HepG2 (cell line): ENCODE measurements at regions not wholly inside any gene's neighbourhood (a gene's known extent, or its start where the extent isn't known, plus 50 kb on each side); places are given as distances from the start of the nearest gene placed in this dataset.

Source experiments
- ATAC-seq: fragments of 200-7000 bp; cut with Tn5 transposase; 3 replicates; pipeline ENCODE4 v1.9.1; 2020; ENCODE audit warnings: mild to moderate bottlenecking, moderate library complexity
- BruUV-seq: library from RNA; stranded (reverse); fragments of 400-500 nt; replicated peaks from 2 replicates; lab custom pipeline; 2021; lab: Mats Ljungman, UMichigan
- CTCF ChIA-PET: fragments of 300-600 bp; formaldehyde crosslinking; extraction: SDS; loops from one replicate; lab custom pipeline; 2021; ENCODE audit warnings: low total read pairs, inconsistent platforms, low intra/inter-chr PET ratio; lab: Yijun Ruan, JAX
- POLR2A ChIA-PET: fragments of 350-600 bp; sonication (Branson Sonifier 250); formaldehyde crosslinking; loops from one replicate; lab custom pipeline; 2020; ENCODE audit warnings: antibody characterized with exemption, inconsistent platforms; lab: Yijun Ruan, JAX
- DNase-seq: peaks from one replicate; pipeline ENCODE4 v3.0.0-alpha.2; 2015; ENCODE audit warnings: low spot score
- FAIRE-seq: peaks from 3 replicates; lab custom pipeline; 2011; peaks lifted over from hg19 to GRCh38; lab: Jason Lieb, UNC
- H2AFZ ChIP-seq: one replicate; pipeline ENCODE4 v1.6.1; 2011; ENCODE audit warnings: low read length, inconsistent platforms
- H3K27ac ChIP-seq: fragments of 300-600 bp; 3 replicates; pipeline ENCODE4 v1.8.0; 2011; ENCODE audit warnings: mixed run types, mild to moderate bottlenecking, mixed read lengths, low read length, inconsistent platforms; ENCODE audit not compliant: insufficient read depth; ENCODE audit errors: extremely low read length
- H3K27me3 ChIP-seq, 2 experiments: fragments of 200-600 bp in 1 of 2; 2 replicates in 1 of 2; 3 replicates in 1 of 2; pipeline versions ENCODE4 v1.6.0 to v1.8.0; 2011; ENCODE audit warnings: low read length in 2 of 2, mild to moderate bottlenecking in 2 of 2, moderate library complexity in 2 of 2, inconsistent platforms in 1 of 2; ENCODE audit not compliant: insufficient read depth in 2 of 2, control insufficient read depth in 1 of 2
- H3K36me3 ChIP-seq, 2 experiments: fragments of 200-600 bp in 1 of 2; replicated peaks in 1 of 2; 2 replicates in 1 of 2; 3 replicates in 1 of 2; pipeline versions ENCODE4 v1.5.1 to v1.8.0; 2011; ENCODE audit warnings: low read length in 2 of 2, inconsistent platforms in 1 of 2; ENCODE audit not compliant: insufficient read depth in 2 of 2, control insufficient read depth in 1 of 2
- H3K4me1 ChIP-seq: 2 replicates; pipeline ENCODE4 v1.5.1; 2012; ENCODE audit warnings: low read length, inconsistent platforms; ENCODE audit not compliant: insufficient read depth
- H3K4me2 ChIP-seq: 2 replicates; pipeline ENCODE4 v1.6.0; 2011; ENCODE audit warnings: low read depth, low read length, inconsistent platforms
- H3K4me3 ChIP-seq, 3 experiments: fragments of 200-600 bp in 1 of 3; sonication (generic), shearing (Covaris generic) in 1 of 3; replicated peaks in 1 of 3; 2 replicates each; pipeline ENCODE4 v1.5.1; 2011 to 2016; ENCODE audit warnings: low read length in 3 of 3, inconsistent platforms in 2 of 3, low read depth in 2 of 3, mild to moderate bottlenecking in 2 of 3, control low read depth in 1 of 3, mixed read lengths in 1 of 3; ENCODE audit not compliant: insufficient read depth in 1 of 3
- H3K79me2 ChIP-seq: one replicate; pipeline ENCODE4 v1.6.1; 2011; ENCODE audit warnings: low read length, inconsistent platforms; ENCODE audit not compliant: insufficient read depth
- H3K9ac ChIP-seq: 2 replicates; pipeline ENCODE4 v1.6.0; 2011; ENCODE audit warnings: mild to moderate bottlenecking, low read depth, low read length, inconsistent platforms; ENCODE audit not compliant: insufficient read depth
- H3K9me3 ChIP-seq: 2 replicates; pipeline ENCODE4 v1.5.1; 2012; ENCODE audit warnings: mild to moderate bottlenecking, low read length
- H4K20me1 ChIP-seq: 2 replicates; pipeline ENCODE4 v1.6.0; 2011; ENCODE audit warnings: inconsistent platforms, mild to moderate bottlenecking, low read length, moderate library complexity; ENCODE audit not compliant: insufficient read depth
- CENPT ChIP-seq: sonication (generic); formaldehyde crosslinking; IDR thresholded peaks from 2 replicates; pipeline ENCODE4 v1.8.0; 2022; ENCODE audit warnings: low read depth, mild to moderate bottlenecking, moderate library complexity, missing genetic modification reagents
- FLYWCH1 ChIP-seq: sonication (generic); formaldehyde crosslinking; IDR thresholded peaks from 2 replicates; pipeline ENCODE4 v1.8.1; 2023; ENCODE audit warnings: mild to moderate bottlenecking, missing genetic modification reagents
- MTF1 ChIP-seq: sonication (generic); formaldehyde crosslinking; IDR thresholded peaks from 2 replicates; pipeline ENCODE4 v1.5.0; 2020; ENCODE audit warnings: missing genetic modification reagents
- NR2F2 ChIP-seq: IDR thresholded peaks from 2 replicates; pipeline ENCODE4 v1.6.1; 2012; ENCODE audit warnings: low read depth, inconsistent platforms, borderline replicate concordance
- NRL ChIP-seq: sonication (generic); formaldehyde crosslinking; IDR thresholded peaks from 2 replicates; pipeline ENCODE4 v1.5.0; 2020; ENCODE audit warnings: missing genetic modification reagents, mild to moderate bottlenecking, moderate library complexity, borderline replicate concordance
- PRMT3 ChIP-seq: sonication (generic); formaldehyde crosslinking; IDR thresholded peaks from 2 replicates; pipeline ENCODE4 v1.8.1; 2022; ENCODE audit warnings: low read depth, mild to moderate bottlenecking, moderate library complexity, missing genetic modification reagents, borderline replicate concordance
- SP5 ChIP-seq: IDR thresholded peaks from 2 replicates; pipeline ENCODE4 v1.6.1; 2016; ENCODE audit warnings: low read depth, borderline replicate concordance
- SRSF1 ChIP-seq: fragments of 200-400 bp; formaldehyde crosslinking; optimal IDR thresholded peaks from 2 replicates; pipeline ENCODE3; 2017; ENCODE audit warnings: mild to moderate bottlenecking, low read depth, low read length, moderate library complexity
- ZBTB20 ChIP-seq: sonication (generic); formaldehyde crosslinking; IDR thresholded peaks from 2 replicates; pipeline ENCODE4 v1.8.1; 2023; ENCODE audit warnings: missing genetic modification reagents, low read depth, mild to moderate bottlenecking, borderline replicate concordance
- ZFP36L1 ChIP-seq: sonication (generic); formaldehyde crosslinking; IDR thresholded peaks from 2 replicates; pipeline ENCODE4 v1.8.0; 2022; ENCODE audit warnings: mild to moderate bottlenecking, missing genetic modification reagents, moderate library complexity
- ZNF34 ChIP-seq: sonication (generic); formaldehyde crosslinking; IDR thresholded peaks from 2 replicates; pipeline ENCODE4 v1.4.0; 2020; ENCODE audit warnings: mild to moderate bottlenecking, missing genetic modification reagents, borderline replicate concordance
- in situ Hi-C: cut with HindIII; loops from 2 replicates; pipeline ENCODE4 v1.10.0; 2017; ENCODE audit warnings: low pct_unique_long_range_greater_than_20kb; ENCODE audit not compliant: extremely low pct_ligation_motif_present
- intact Hi-C: fragments of 100-400 bp; cut with micrococcal nuclease; formaldehyde crosslinking; loops from one replicate; pipeline ENCODE4 v1.10.0; 2022; ENCODE audit not compliant: unreplicated experiment
- TF ChIP-seq, protein P1 (sequence below): sonication (generic); formaldehyde crosslinking; IDR thresholded peaks from 2 replicates; pipeline ENCODE4 v1.4.0; 2020; ENCODE audit warnings: missing genetic modification reagents
- TF ChIP-seq, protein P2 (sequence below): sonication (generic); formaldehyde crosslinking; IDR thresholded peaks from 2 replicates; pipeline ENCODE4 v1.5.0; 2020; ENCODE audit warnings: mild to moderate bottlenecking, low read depth, missing genetic modification reagents, borderline replicate concordance
- TF ChIP-seq, protein P3 (sequence below): sonication (generic); formaldehyde crosslinking; IDR thresholded peaks from 2 replicates; pipeline ENCODE4 v1.4.0; 2020; ENCODE audit warnings: missing genetic modification reagents, mild to moderate bottlenecking, borderline replicate concordance

DNA sequence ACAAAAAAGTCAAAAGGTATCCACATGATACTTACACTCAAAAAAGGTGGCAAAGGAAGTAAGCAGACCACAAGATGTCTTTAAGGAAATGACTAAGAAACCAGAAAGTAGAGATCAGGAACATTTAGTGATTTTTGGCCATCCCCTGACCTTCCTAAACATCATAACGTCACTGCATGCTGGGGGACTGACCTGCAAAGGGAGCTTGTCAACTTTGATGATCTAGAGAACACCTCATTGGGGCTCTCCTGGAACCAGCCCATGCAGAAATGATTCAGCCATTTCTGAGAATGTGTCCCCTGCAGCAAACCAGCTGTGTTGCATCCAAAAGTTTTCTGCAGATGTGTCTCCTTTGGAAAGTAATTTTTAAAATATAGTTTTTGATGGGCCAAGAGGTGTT is 152.2 kb upstream of the RASSF8 start (continued):
- no peak for TF ChIP-seq ZNF34 (CRISPR knock-in tag)
- no peak for TF ChIP-seq CENPT (CRISPR knock-in tag)
- TF ChIP-seq FLYWCH1 (CRISPR knock-in tag) = no peak
- no peak for TF ChIP-seq NR2F2
- TF ChIP-seq, protein P1, sequence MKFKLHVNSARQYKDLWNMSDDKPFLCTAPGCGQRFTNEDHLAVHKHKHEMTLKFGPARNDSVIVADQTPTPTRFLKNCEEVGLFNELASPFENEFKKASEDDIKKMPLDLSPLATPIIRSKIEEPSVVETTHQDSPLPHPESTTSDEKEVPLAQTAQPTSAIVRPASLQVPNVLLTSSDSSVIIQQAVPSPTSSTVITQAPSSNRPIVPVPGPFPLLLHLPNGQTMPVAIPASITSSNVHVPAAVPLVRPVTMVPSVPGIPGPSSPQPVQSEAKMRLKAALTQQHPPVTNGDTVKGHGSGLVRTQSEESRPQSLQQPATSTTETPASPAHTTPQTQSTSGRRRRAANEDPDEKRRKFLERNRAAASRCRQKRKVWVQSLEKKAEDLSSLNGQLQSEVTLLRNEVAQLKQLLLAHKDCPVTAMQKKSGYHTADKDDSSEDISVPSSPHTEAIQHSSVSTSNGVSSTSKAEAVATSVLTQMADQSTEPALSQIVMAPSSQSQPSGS (CRISPR knock-in tag) = no peak

DNA sequence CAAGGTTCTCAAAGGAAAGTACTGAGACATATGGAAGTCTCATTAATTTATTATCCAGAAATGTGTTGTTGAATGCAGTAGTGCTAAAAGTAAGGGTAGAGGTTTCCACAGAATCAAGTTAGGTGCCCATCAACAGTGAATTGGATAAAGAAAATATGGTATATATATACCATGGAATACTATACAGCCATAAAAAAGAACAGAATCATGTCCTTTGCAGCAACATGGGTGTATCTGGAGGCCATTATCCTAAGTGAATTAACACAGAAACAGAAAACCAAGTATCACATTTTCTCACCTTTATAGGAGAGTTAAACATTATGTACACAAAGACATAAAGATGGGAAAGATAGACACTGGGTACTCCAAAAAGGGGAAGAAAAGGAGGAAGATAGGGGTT is 149.9 kb upstream of the RASSF8 start:
- BruUV-seq = no TSS peak
- DNase-seq = no peak

More for the DNA sequence above, 149.9 kb upstream of the RASSF8 start:
- no peak overlapping the region for H3K4me2 ChIP-seq
- intact Hi-C loops = no loop called here
- no peak overlapping the region for H3K4me3 ChIP-seq
- H3K79me2 ChIP-seq = no peaks in the 10 kb centered on the region
- in situ Hi-C loops = no loop called here
- CTCF ChIA-PET = no interaction called here
- no peak overlapping the region for H2AFZ ChIP-seq
- no peaks in the 10 kb centered on the region for H3K4me1 ChIP-seq
- H3K27me3 ChIP-seq = no peaks in the 10 kb centered on the region
- FAIRE-seq = no peak
- no peak overlapping the region for H3K27ac ChIP-seq
- no peaks in the 10 kb centered on the region for H4K20me1 ChIP-seq
- ATAC-seq = no peak
- H3K36me3 ChIP-seq = no peaks in the 10 kb centered on the region
- no peaks in the 10 kb centered on the region for H3K9me3 ChIP-seq
- no peak overlapping the region for H3K9ac ChIP-seq
- POLR2A ChIA-PET = no interaction called here
- no peak for TF ChIP-seq NRL
- TF ChIP-seq PRMT3 (CRISPR knock-in tag) = no peak
- TF ChIP-seq ZFP36L1 (CRISPR knock-in tag) = no peak
- TF ChIP-seq SP5 (CRISPR knock-in tag) = no peak
- TF ChIP-seq SRSF1 = no peak
- TF ChIP-seq, protein P2, sequence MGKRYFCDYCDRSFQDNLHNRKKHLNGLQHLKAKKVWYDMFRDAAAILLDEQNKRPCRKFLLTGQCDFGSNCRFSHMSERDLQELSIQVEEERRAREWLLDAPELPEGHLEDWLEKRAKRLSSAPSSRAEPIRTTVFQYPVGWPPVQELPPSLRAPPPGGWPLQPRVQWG (CRISPR knock-in tag) = no peak
- TF ChIP-seq ZBTB20 = no peak
- TF ChIP-seq, protein P3, sequence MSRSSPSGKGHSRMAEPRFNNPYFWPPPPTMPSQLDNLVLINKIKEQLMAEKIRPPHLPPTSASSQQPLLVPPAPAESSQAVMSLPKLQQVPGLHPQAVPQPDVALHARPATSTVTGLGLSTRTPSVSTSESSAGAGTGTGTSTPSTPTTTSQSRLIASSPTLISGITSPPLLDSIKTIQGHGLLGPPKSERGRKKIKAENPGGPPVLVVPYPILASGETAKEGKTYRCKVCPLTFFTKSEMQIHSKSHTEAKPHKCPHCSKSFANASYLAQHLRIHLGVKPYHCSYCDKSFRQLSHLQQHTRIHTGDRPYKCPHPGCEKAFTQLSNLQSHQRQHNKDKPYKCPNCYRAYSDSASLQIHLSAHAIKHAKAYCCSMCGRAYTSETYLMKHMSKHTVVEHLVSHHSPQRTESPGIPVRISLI (CRISPR knock-in tag) = no peak
- no peak for TF ChIP-seq MTF1 (CRISPR knock-in tag)
- TF ChIP-seq, all 625 proteins: peak for 0
